HFFc6 (cell line): ENCODE measurements at regions not wholly inside any gene's neighbourhood (a gene's known extent, or its start where the extent isn't known, plus 50 kb on each side); places are given as distances from the start of the nearest gene placed in this dataset.
"Not testable (repeated sequence)": the region's sequence is repeated elsewhere in the genome, so short reads cannot be mapped to it uniquely, and the experiment has no call there.

ENCODE experiments used
- DNase-seq: peaks from one replicate; pipeline ENCODE4 v3.0.0-alpha.2; 2018
- H3K27ac Mint-ChIP-seq: 2 replicates; pipeline ENCODE4 v1.8.0; 2020; ENCODE audit warnings: mild to moderate bottlenecking, mixed read lengths
- H3K27me3 Mint-ChIP-seq: 2 replicates; pipeline ENCODE4 v1.8.0; 2021; ENCODE audit warnings: mild to moderate bottlenecking, moderate library complexity, mixed read lengths; ENCODE audit not compliant: insufficient read depth
- H3K36me3 Mint-ChIP-seq: 2 replicates; pipeline ENCODE4 v1.8.0; 2021; ENCODE audit warnings: low read depth, mixed read lengths
- H3K4me1 Mint-ChIP-seq: 2 replicates; pipeline ENCODE4 v1.8.0; 2020; ENCODE audit warnings: low read depth, mixed read lengths
- H3K4me3 Mint-ChIP-seq: 2 replicates; pipeline ENCODE4 v1.8.0; 2020; ENCODE audit warnings: mild to moderate bottlenecking, moderate library complexity, mixed read lengths
- H3K9me3 Mint-ChIP-seq: 2 replicates; pipeline ENCODE4 v1.8.0; 2020; ENCODE audit warnings: mild to moderate bottlenecking, mixed read lengths
- CTCF ChIP-seq: fragments of 200-600 bp; sonication (generic); IDR thresholded peaks from 2 replicates; pipeline ENCODE4 v1.5.0; 2021; ENCODE audit warnings: antibody characterized with exemption, mild to moderate bottlenecking

GRCh38 chr14:39593377-39593776 is 161.1 kb upstream of the FBXO33 start:
- no peaks in the 10 kb centered on the region for H3K27me3 Mint-ChIP-seq
- peaks cover 56% of the 10 kb centered on the region for H3K9me3 Mint-ChIP-seq
- no peak for TF ChIP-seq CTCF
- no peak overlapping the region for H3K27ac Mint-ChIP-seq
- no peak for DNase-seq
- H3K36me3 Mint-ChIP-seq: no peaks in the 10 kb centered on the region
- H3K4me1 Mint-ChIP-seq: no peaks in the 10 kb centered on the region
- H3K4me3 Mint-ChIP-seq: no peak overlapping the region

DNA sequence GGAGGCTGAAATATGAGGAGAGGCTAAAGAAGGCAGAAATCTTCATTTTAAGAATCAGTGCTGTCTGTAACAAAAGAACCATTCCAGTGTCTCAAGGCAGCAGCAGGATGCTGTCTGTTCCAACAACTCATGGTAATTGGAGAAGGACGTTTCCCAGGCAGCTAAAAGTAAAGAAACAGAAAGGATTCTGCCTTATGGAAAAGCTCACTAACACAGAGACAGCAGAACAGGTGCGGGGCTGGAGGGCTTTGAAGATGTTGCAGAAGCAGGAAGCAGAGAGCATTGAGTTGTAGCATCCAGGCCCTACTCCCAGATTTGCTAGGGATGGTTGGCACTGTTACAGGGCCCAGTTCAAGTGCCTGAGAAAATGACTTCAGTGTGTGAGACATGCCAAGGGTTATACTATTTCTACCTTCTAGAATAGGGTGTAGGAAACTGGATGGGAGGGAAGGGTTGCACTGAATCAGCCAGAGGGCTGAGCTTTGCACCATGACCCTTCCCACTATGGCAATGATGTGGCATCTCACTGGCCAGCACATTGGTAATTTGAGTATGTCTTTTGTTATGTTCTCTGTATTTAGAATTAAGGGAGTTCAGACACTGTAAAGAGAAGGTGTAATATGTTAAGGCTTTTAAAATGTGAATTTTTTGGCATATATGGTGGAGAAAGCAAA is 160.0 kb upstream of the FBXO33 start:
- Mint-ChIP-seq H3K27me3 (no peaks in the 10 kb centered on the region), H3K4me1 (no peaks in the 10 kb centered on the region), H3K4me3 (no peak overlapping the region), H3K36me3 (no peaks in the 10 kb centered on the region), H3K9me3 (peaks cover 59% of the 10 kb centered on the region), H3K27ac (no peak overlapping the region)
- no peak for TF ChIP-seq CTCF
- no peak for DNase-seq

DNA sequence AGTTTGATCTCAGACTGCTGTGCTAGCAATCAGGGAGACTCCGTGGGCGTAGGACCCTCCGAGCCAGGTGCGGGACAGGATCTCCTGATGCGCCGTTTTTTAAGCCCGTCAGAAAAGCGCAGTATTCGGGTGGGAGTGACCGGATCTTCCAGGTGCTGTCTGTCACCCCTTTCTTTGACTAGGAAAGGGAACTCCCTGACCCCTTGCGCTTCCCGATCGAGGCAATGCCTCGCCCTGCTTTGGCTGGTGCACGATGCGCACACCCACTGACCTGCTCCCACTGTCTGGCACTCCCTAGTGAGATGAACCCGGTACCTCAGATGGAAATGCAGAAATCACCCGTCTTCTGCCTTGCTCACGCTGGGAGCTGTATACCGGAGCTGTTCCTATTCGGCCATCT is 157.6 kb upstream of the FBXO33 start:
- peaks cover 51% of the 10 kb centered on the region for H3K9me3 Mint-ChIP-seq
- H3K27me3 Mint-ChIP-seq, H3K36me3 Mint-ChIP-seq, DNase-seq, H3K4me3 Mint-ChIP-seq, H3K4me1 Mint-ChIP-seq, H3K27ac Mint-ChIP-seq: not testable (repeated sequence)

GRCh38 chr14:39582028-39582654 is 149.9 kb upstream of the FBXO33 start:
- no peak overlapping the region for H3K4me3 Mint-ChIP-seq

GRCh38 chr14:39581474-39581873 is 149.2 kb upstream of the FBXO33 start:
- Mint-ChIP-seq H3K36me3 (no peaks in the 10 kb centered on the region), H3K4me1 (no peaks in the 10 kb centered on the region), H3K27me3 (peaks cover 2% of the 10 kb centered on the region; the same call in 1 of the 2 replicates), H3K4me3 (no peak overlapping the region), H3K27ac (no peak overlapping the region), H3K9me3 (peaks cover 8% of the 10 kb centered on the region)
- peak; percentile 53; the same call in 1 of the 2 replicates for TF ChIP-seq CTCF
- DNase-seq: no peak

More at GRCh38 chr14:39582028-39582654, 149.9 kb upstream of the FBXO33 start:
- Mint-ChIP-seq H3K27ac (no peak overlapping the region), H3K9me3 (peaks cover 11% of the 10 kb centered on the region), H3K36me3 (no peaks in the 10 kb centered on the region), H3K4me1 (no peaks in the 10 kb centered on the region), H3K27me3 (peaks cover 2% of the 10 kb centered on the region; the same call in 1 of the 2 replicates)
- TF ChIP-seq CTCF: no peak
- DNase-seq: no peak

- Mint-ChIP-seq H3K4me1 (no peaks in the 10 kb centered on the region), H3K36me3 (no peaks in the 10 kb centered on the region), H3K9me3 (peaks cover 8% of the 10 kb centered on the region), H3K27ac (no peak overlapping the region), H3K27me3 (peaks cover 2% of the 10 kb centered on the region; the same call in 1 of the 2 replicates), H3K4me3 (no peak overlapping the region)
- no peak for DNase-seq
- TF ChIP-seq CTCF: no peak
Observed at GRCh38 chr14:39580696-39581095, 148.5 kb upstream of the FBXO33 start.
